GM19372 (cell line): ENCODE measurements at regions not wholly inside any gene's neighbourhood (a gene's known extent, or its start where the extent isn't known, plus 50 kb on each side); places are given as distances from the start of the nearest gene placed in this dataset.
"Not testable (repeated sequence)": the region's sequence is repeated elsewhere in the genome, so short reads cannot be mapped to it uniquely, and the experiment has no call there.

Experiments used
- ATAC-seq: cut with Tn5 transposase; IDR thresholded peaks from one replicate; pipeline ENCODE4 v1.9.1; 2021; ENCODE audit warnings: mild to moderate bottlenecking, low read depth, moderate library complexity; ENCODE audit not compliant: unreplicated experiment

- ATAC-seq = not testable (repeated sequence)
These were observed 89.9 kb upstream of the ZNF608 start for GRCh38 chr5:124836314-124836713.

DNA sequence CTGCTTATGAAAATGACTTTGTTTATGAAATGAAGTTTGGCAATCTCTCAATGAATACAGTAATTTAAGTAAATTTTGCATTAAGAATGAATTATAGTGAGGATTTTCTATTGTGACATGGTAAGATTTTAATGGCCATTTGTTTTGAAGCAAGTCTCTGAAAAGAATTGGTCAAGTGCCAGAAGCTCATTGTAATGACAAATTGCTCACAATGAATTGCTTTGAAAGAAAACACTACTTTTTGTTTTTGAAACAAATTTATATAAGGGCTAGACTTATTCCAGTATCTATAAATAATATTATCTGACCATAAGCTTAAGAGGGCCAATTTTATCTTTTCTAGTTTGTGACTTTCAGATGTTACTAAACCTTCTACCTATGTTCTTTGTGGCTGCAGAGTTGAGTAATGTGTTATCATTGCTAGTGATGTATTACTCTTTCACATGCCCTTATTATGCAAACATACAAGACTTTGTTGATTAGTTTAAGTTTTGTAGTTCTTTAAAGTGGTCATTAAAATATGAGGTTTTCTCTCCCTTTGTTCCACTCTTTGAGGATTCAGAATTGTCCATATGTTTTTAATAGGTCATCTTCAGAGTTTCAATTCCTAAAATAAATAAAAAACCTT is 93.0 kb upstream of the ZNF608 start:
- no peak for ATAC-seq

DNA sequence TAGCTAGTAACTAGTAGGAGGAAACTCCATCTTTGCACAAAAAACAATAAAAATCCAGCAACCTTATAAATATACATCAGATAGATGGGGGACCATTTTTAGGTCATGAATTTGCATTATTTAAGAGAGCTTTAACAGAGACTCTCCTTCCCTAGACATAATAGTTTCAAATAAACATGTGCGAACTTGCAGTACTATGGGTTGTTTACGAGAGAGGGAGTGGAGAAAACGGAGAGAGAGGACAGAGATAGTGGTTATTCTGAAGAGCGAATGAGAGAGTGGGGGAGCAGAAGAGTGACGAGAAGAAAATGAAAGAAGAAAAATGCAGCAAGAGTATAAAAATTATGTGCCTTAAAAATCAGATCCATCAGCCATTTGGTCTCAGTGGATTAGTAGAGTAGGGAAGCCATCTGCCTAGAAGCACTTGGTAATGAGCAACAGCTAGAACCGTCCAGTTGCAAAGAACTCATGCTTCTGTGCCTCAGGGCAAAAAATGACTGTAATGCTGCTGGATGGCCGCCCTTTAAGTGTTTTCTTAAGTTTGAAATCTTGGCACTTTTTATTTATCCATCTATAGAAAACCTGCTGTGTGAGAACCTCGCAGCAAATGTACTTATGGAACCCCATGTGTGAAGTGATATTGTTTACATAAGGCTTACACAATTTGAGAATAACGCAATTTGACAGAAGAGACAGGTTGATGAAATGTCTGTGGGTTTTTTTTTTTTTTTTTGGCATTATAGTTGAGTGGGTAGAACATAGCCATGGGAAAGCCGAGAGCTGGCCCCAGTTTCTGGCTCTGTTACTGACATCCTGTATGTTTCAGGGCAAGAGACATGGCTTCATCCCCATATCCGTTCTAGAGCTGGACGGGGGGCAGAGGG is 95.6 kb upstream of the ZNF608 start:
- no peak for ATAC-seq

DNA sequence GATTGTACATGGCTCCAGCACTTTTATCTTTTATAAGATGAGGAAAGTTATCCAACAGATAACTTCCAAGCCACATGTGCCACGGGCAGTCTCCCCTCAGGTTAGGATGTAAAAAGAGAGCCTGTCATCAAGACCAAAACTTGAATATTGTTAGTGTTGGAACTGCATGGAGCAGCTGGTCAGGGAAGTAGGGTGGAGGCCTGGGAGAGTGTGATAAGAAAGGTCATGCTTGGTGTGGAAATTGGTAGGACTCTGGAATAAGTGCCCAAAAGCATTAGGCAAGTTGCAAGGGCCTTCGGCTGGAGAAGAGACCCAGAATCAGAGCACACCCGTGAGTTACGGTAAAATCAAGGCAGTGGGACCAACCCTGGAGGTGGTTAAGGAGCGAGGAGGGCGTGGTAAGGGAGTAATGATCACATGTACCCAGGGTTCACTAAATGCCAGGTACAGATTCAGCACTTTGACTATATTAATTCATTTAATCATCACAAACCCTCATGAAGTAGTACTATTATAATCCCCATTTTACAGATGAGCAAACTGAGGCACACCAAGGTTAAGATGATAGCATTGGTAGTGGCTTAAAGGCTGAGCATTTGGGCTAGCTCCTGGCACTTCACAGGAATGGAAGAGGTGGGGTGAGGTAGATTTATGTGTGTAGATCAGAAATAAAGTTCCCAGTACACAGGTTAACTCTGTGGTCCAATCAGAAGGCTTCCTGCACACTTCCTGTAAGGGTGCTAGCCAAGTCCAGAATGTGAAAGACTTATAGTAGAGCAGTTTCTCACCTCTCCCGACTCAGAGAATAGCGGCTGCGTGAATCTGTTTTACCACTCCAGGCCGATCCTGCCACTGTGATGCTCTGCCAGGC is 96.5 kb upstream of the ZNF608 start:
- no peak for ATAC-seq

GRCh38 chr5:124843596-124843899 is 97.1 kb upstream of the ZNF608 start:
- no peak for ATAC-seq

DNA sequence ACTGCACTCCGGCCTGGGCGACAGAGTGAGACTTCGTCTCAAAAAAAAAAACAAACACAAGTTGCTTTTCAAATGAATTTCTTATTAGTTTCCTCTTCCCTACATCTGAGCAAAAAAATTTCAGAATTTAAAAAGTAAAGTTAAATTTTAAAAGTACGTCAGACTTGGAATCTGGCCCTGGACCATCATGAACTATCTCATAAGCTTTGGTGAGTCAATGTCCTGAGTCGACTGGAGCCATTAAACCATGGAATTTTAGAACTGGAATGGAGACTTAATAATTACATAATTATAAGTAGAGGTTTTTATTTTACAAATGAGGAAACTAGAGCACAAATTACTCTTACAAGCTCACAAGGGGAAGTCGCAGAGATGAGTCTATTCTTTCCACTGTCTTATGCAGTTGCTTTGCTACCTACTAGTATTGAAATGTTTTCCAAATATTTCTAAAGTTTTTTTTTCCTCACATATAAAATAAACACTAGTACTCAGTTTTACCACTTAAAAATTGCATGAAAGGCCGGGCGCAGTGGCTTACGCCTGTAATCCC is 98.0 kb upstream of the ZNF608 start:
- ATAC-seq = no peak

- no peak for ATAC-seq
These were observed 101.5 kb upstream of the ZNF608 start for GRCh38 chr5:124847907-124848306.

- ATAC-seq = no peak
These were observed 103.3 kb upstream of the ZNF608 start for GRCh38 chr5:124849774-124850173.

- ATAC-seq = no peak
These were observed 110.3 kb upstream of the ZNF608 start for GRCh38 chr5:124856726-124857125.

- ATAC-seq = no peak
These were observed 112.2 kb upstream of the ZNF608 start for GRCh38 chr5:124858612-124859011.

DNA sequence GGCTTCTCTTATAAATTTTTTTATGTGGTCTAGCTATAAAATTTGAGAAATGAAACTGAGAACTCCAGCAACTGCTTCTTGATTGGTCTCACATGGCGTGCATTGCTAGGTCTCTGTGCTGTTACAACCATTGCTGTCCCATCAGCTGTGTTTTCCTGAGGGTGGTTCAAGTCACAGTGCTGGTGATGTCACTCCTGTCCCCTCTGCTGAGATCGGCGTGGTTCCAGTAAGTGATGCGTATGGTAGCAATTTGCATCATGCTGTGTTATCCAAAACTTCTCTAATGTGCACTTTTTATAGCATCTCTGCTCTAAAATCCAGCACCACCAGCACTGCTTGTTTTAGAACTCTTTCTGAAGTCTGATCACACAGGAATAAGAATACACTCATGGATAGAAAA is 112.6 kb upstream of the ZNF608 start:
- ATAC-seq = no peak

- no peak for ATAC-seq
These were observed 113.3 kb upstream of the ZNF608 start for GRCh38 chr5:124859556-124860290.

DNA sequence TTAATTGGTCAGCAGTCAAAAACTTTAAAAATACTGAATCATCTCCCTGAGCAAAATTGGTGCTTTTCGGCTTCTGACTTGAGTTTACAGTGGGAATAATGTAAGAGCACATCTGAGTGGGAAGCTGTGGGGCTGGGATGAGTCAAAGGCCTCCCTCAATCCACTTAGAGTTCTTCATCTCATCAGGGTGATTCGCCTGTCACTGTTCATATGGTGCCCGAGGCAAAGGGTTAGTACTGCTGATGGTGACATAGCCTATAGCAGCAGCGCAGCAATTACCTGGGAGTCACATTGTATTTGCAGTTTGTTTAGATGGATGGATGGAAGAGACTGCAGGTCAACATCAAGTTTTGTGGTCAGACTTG is 113.8 kb upstream of the ZNF608 start:
- ATAC-seq = no peak

DNA sequence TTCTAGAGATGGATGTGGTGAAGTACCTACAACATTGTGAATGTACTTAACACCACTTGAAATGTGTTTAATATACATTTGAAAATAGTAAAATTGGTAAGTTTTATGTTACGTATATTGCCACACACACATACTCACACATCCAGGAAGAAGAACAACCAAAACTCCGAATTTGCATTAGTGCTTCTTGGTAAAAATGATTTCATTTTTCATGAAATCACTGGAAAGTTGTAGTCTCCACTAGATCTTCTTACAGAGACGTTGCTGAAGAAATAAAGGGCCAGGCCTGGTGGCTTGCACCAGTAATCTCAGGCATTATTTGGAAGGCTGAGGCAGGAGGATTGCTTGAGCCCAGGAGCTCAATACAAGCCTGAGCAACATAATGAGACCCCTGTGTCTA is 118.6 kb upstream of the ZNF608 start:
- ATAC-seq = no peak

DNA sequence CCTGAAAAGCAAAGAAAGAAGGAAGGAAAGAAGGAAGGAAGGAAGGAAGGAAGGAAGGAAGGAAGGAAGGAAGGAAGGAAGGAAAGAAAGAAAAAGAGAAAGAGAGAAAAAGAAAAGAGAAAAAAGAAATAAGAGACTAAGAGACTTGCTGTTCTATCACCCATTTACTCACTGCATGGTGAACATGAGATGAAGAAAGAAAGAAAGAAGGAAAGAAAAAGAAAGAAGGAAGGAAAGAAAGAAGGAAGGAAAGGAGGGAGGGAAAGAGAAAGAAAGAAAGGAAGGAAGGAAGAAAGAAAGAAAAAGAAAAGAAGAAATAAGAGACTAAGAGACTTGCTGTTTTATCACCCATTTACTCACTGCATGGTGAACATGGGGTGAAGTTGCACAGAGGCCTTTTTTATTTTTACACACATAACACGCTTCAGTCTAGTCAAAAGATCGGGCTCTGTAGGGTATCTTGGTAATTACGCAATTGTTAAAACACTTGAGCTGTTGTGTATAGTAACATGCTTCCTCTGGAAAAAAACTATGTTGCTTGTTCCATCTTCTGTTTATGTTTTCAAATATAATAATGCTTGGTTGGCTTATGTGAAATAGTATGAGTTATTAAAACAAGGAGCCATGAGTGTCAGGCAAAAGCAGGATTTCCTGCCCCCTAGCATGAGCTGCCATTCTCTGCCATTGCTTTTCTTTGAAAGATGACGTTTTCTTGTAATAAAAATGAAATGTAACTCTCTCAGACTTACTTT is 119.3 kb upstream of the ZNF608 start:
- ATAC-seq = no peak

GRCh38 chr5:124866355-124867136 is 120.1 kb upstream of the ZNF608 start:
- no peak for ATAC-seq

DNA sequence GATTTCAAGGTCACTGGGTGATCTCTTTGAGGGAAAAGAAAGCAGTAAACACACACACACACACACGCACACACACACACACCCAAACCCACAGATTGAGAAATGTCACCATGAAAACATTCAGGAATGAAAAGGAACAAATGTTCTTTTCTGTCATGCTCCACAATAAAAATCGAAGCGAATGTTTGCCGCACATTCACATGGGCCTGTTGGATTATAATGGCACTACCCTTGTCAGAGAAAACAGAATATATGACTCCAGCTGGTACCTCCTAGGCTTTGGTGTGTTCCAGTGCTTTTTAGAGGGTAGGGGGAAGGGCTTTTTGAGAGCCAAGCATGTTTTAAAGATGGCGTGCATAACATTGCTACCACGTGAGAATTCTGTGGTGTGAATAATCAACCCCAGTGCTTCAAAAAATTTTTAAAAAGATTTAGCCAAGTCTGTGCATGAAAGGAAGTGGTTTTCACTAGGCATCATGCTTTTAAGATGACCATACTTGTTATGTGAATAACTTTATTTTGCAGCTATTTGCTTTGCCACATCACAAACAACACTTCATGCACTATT is 120.8 kb upstream of the ZNF608 start:
- ATAC-seq = no peak

DNA sequence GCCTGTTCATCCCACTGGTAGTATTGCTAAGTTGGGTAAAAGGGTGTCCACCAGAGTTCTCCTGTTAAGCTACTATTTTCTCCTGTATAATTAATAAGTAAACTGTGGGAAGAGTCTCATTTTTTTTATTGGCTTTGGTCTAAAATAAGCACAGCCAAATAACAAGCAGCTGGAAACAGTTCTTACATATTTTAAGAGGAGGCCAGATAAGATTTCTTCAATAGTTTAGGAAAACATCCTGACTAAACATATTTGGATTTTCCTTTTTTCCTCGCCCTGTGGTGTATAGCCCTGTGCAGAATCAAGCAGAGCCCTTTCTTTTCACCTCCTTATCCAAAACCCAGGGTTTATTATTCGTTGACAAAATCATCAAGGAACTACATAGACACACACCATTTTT is 122.2 kb upstream of the ZNF608 start:
- no peak for ATAC-seq
